CD14-positive monocyte (primary cell): ENCODE measurements at regions not wholly inside any gene's neighbourhood (a gene's known extent, or its start where the extent isn't known, plus 50 kb on each side); places are given as distances from the start of the nearest gene placed in this dataset.

Experiments
- DNase-seq, 3 donors: peaks; one replicate each; pipeline ENCODE4 v3.0.0-alpha.2; 2011 to 2022
- H2AFZ ChIP-seq: 2 replicates; pipeline ENCODE4 v1.6.0; 2012; ENCODE audit warnings: mild to moderate bottlenecking, low read depth, low read length, inconsistent platforms; ENCODE audit not compliant: insufficient read depth, poor library complexity, severe bottlenecking
- H3K27ac ChIP-seq, 2 donors: 1 replicate in 1 of 2; 2 replicates in 1 of 2; pipeline ENCODE4 v1.5.1; 2012 to 2013; ENCODE audit warnings: low read length in 2 of 2, control low read depth in 1 of 2, inconsistent platforms in 1 of 2, low read depth in 1 of 2, mild to moderate bottlenecking in 1 of 2
- H3K27me3 ChIP-seq, 2 donors: one replicate each; pipeline versions ENCODE4 v1.6.0 to v1.6.1; 2011 to 2013; ENCODE audit warnings: low read length in 2 of 2; ENCODE audit not compliant: control insufficient read depth in 2 of 2, insufficient read depth in 2 of 2
- H3K36me3 ChIP-seq, 2 donors: replicated peaks in 1 of 2; 1 replicate in 1 of 2; 2 replicates in 1 of 2; pipeline versions ENCODE4 v1.5.1 to v1.6.1; 2012 to 2013; ENCODE audit warnings: low read length in 2 of 2, control low read depth in 1 of 2, inconsistent platforms in 1 of 2, mild to moderate bottlenecking in 1 of 2; ENCODE audit not compliant: insufficient read depth in 2 of 2, control insufficient read depth in 1 of 2
- H3K4me1 ChIP-seq, 2 donors: 1 replicate in 1 of 2; 2 replicates in 1 of 2; pipeline versions ENCODE4 v1.5.1 to v1.6.1; 2012 to 2013; ENCODE audit warnings: low read length in 2 of 2, control low read depth in 1 of 2, inconsistent platforms in 1 of 2, mild to moderate bottlenecking in 1 of 2, moderate library complexity in 1 of 2; ENCODE audit not compliant: insufficient read depth in 2 of 2, control insufficient read depth in 1 of 2
- H3K4me2 ChIP-seq: replicated peaks from 2 replicates; pipeline ENCODE3; 2012; ENCODE audit warnings: low read length, moderate library complexity, mild to moderate bottlenecking; ENCODE audit not compliant: poor library complexity, severe bottlenecking; ENCODE audit errors: extremely low read depth
- H3K4me3 ChIP-seq, 3 experiments: fragments of 200-600 bp in 1 of 3; sonication (generic) in 1 of 3; replicated peaks in 1 of 3; 1 replicate in 2 of 3; 2 replicates in 1 of 3; pipeline ENCODE4 v1.5.1; 2011 to 2013; ENCODE audit warnings: low read length in 3 of 3, mild to moderate bottlenecking in 3 of 3, control low read depth in 2 of 3, low read depth in 2 of 3, inconsistent platforms in 1 of 3, moderate library complexity in 1 of 3
- H3K79me2 ChIP-seq: 2 replicates; pipeline ENCODE4 v1.6.0; 2012; ENCODE audit warnings: mild to moderate bottlenecking, control low read depth, inconsistent platforms, low read length, moderate library complexity; ENCODE audit not compliant: insufficient read depth
- H3K9ac ChIP-seq: 2 replicates; pipeline ENCODE4 v1.6.0; 2017; ENCODE audit warnings: low read length, mild to moderate bottlenecking; ENCODE audit not compliant: insufficient read depth, poor library complexity, severe bottlenecking
- H3K9me3 ChIP-seq, 2 donors: replicated peaks in 1 of 2; 1 replicate in 1 of 2; 2 replicates in 1 of 2; pipeline versions ENCODE4 v1.5.1 to v1.6.1; 2012 to 2013; ENCODE audit warnings: low read length in 2 of 2, control low read depth in 1 of 2; ENCODE audit not compliant: control insufficient read depth in 1 of 2, insufficient read depth in 1 of 2
- H4K20me1 ChIP-seq: 2 replicates; pipeline ENCODE4 v1.6.0; 2012; ENCODE audit warnings: mild to moderate bottlenecking, low read length, control low read depth, moderate library complexity; ENCODE audit not compliant: insufficient read depth
- H3K27ac Mint-ChIP-seq, 7 donors: one replicate each; pipeline ENCODE4 v1.8.0; 2020; ENCODE audit warnings: mild to moderate bottlenecking in 7 of 7, mixed read lengths in 7 of 7, moderate library complexity in 6 of 7, inconsistent platforms in 2 of 7
- H3K27me3 Mint-ChIP-seq, 3 donors: one replicate each; pipeline ENCODE4 v1.8.0; 2021 to 2022; ENCODE audit warnings: low read depth in 3 of 3, mild to moderate bottlenecking in 3 of 3, mixed read lengths in 3 of 3, moderate library complexity in 3 of 3, inconsistent platforms in 1 of 3
- H3K36me3 Mint-ChIP-seq, 2 donors: one replicate each; pipeline ENCODE4 v1.8.0; 2020; ENCODE audit warnings: mixed read lengths in 2 of 2, inconsistent platforms in 1 of 2, mild to moderate bottlenecking in 1 of 2
- H3K4me1 Mint-ChIP-seq: one replicate; pipeline ENCODE4 v1.8.0; 2020; ENCODE audit warnings: mild to moderate bottlenecking, mixed read lengths
- H3K4me3 Mint-ChIP-seq, 2 donors: one replicate each; pipeline ENCODE4 v1.8.0; 2020; ENCODE audit warnings: mild to moderate bottlenecking in 2 of 2, mixed read lengths in 2 of 2, moderate library complexity in 1 of 2
- H3K9me3 Mint-ChIP-seq, 7 donors: one replicate each; pipeline ENCODE4 v1.8.0; 2020 to 2022; ENCODE audit warnings: mixed read lengths in 7 of 7, mild to moderate bottlenecking in 6 of 7, moderate library complexity in 6 of 7, inconsistent platforms in 2 of 7
- CTCF ChIP-seq: fragments of 200-600 bp; IDR thresholded peaks from one replicate; pipeline ENCODE4 v1.8.0; 2022; ENCODE audit warnings: antibody characterized with exemption, mild to moderate bottlenecking
- WGBS: methylation state at CpG from one replicate; pipeline ENCODE4 v1.1.5; 2013; ENCODE audit warnings: missing lambda C conversion rate; ENCODE audit not compliant: insufficient coverage; 5-methylcytosine and 5-hydroxymethylcytosine counted together
- intact Hi-C, 2 donors: fragments of 100-400 bp; cut with micrococcal nuclease; formaldehyde crosslinking; loops; one replicate each; pipeline versions ENCODE4 v1.15.0 to v1.15.1; 2023

- no peaks in the 10 kb centered on the region for H3K36me3 ChIP-seq
- H3K27me3 ChIP-seq = no peaks in the 10 kb centered on the region
- H3K9ac ChIP-seq = peak overlapping the region; percentile 32
- Mint-ChIP-seq H3K9me3 (peaks cover 5 to 17% (median 11%) of the 10 kb centered on the region in 7 donors), H3K4me1 (peaks cover 20% of the 10 kb centered on the region), H3K36me3 (no peaks in the 10 kb centered on the region), H3K27ac (peak overlapping the region in 5 of 7 donors; percentile 26 to 80 (median 58)), H3K4me3 (peak overlapping the region; percentile 67 to 84), H3K27me3 (peaks cover 0 to 2% (median 0%) of the 10 kb centered on the region in 3 donors)
- H2AFZ ChIP-seq = peak overlapping the region; percentile 47
- peaks cover 8 to 10% of the 10 kb centered on the region in 2 donors for H3K4me1 ChIP-seq
- no peak for TF ChIP-seq CTCF
- WGBS = 15% methylated on average over 4 of the region's 10 CpGs
- peak overlapping the region; percentile 51 for H3K4me2 ChIP-seq
- H3K4me3 ChIP-seq = peak overlapping the region in 2 of 3 experiments; percentile 19 to 51
- peak in 2 of 3 donors; percentile 1 to 44 for DNase-seq
- H3K9me3 ChIP-seq = peaks cover 4 to 15% of the 10 kb centered on the region in 2 donors
- intact Hi-C loops = no loop called here
- no peaks in the 10 kb centered on the region for H4K20me1 ChIP-seq
- no peaks in the 10 kb centered on the region for H3K79me2 ChIP-seq
- H3K27ac ChIP-seq = peak overlapping the region in 1 of 2 donors; percentile 27
Measured at GRCh38 chr6:169112483-169113320, 140.9 kb downstream of the THBS2 start.

GRCh38 chr6:169111203-169111602 lies 142.4 kb downstream of the THBS2 start:
- intact Hi-C loops = no loop called here
- H3K36me3 ChIP-seq = no peaks in the 10 kb centered on the region
- H3K27ac ChIP-seq = no peak overlapping the region
- H3K9me3 ChIP-seq = peaks cover 4 to 16% of the 10 kb centered on the region in 2 donors
- H3K9me3 Mint-ChIP-seq = peaks cover 9 to 24% (median 13%) of the 10 kb centered on the region in 7 donors
- H3K4me2 ChIP-seq = no peak overlapping the region
- peaks cover 8 to 10% of the 10 kb centered on the region in 2 donors for H3K4me1 ChIP-seq
- no peaks in the 10 kb centered on the region for H3K27me3 ChIP-seq
- no peaks in the 10 kb centered on the region for H4K20me1 ChIP-seq
- H3K4me1 Mint-ChIP-seq = peaks cover 20% of the 10 kb centered on the region
- H3K9ac ChIP-seq = no peak overlapping the region
- TF ChIP-seq CTCF = no peak
- no peaks in the 10 kb centered on the region for H3K79me2 ChIP-seq
- WGBS = 93% methylated on average over 3 of the region's 5 CpGs
- peaks cover 0 to 2% (median 0%) of the 10 kb centered on the region in 3 donors for H3K27me3 Mint-ChIP-seq
- H3K36me3 Mint-ChIP-seq = no peaks in the 10 kb centered on the region
- peak overlapping the region in 1 of 7 donors; percentile 26 for H3K27ac Mint-ChIP-seq
- no peak overlapping the region for H3K4me3 ChIP-seq
- no peak overlapping the region for H3K4me3 Mint-ChIP-seq
- no peak overlapping the region for H2AFZ ChIP-seq
- DNase-seq = no peak
